NCI-H2171 (cell line): ENCODE measurements at regions not wholly inside any gene's neighbourhood (a gene's known extent, or its start where the extent isn't known, plus 50 kb on each side); places are given as distances from the start of the nearest gene placed in this dataset.
A peak's percentile ranks its signal among the peaks of the same experiment; 100 is the strongest.
"Not testable (repeated sequence)": the region's sequence is repeated elsewhere in the genome, so short reads cannot be mapped to it uniquely, and the experiment has no call there.

Experiments
- DNase-seq: peaks from one replicate; lab custom pipeline; 2025; lab: John Stamatoyannopoulos, UW

DNA sequence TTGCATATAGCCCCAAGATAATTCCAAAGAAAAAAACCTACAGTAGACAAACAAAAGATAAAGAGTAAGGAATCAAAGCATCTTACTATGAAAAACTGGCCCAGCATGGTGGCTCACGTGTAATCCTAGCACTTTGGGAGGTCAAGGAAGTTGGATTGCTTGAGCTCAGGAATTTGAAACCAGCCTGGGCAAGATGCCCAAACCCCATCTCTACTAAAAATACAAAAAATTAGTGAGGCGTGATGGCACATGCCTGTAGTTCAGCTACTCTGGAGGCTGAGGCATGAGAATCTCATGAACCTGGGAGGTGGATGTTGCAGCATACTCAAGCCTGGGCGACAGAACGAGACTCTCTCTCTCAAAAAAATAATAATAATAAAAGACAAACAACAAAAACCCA lies 764.7 kb upstream of the KIF2B start:
- DNase-seq, result no peak

DNA sequence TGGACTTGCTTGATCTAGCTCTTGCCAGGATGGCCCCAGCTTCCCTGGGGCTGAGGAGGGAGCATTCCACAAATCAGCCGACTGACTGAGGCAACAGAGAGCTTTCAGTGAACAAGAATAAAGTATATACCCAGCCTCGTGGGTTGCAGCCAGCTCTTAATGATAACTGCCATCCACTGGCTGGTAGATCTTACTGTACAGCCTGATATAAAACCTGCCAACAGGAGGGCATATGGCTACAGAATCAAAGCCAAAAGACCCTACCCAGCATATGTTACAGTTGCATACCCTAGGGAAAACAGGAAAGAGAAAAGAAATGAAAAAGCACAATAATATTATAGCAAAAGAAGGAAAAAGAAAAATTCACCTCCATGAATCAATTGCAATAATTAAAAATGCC lies 775.9 kb upstream of the KIF2B start:
- DNase-seq, result no peak

DNA sequence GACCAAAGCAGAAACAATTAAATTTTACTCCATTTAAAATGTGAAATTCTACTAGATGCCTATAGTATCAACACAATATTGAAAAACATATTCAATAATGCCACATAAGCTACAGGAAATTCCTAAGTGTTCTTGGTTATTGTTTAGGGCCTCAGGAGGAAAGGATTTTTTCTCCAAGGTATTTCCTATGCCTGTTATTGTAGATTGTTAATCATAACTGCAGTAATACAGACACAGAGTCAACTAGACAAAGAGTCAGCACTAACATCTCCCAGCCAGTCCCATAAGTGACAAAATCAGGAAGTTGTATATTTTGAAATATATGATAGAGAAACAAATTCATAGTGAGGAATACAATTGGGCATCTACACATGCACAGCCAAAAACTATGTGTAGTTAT lies 782.7 kb upstream of the KIF2B start:
- DNase-seq, result no peak

DNA sequence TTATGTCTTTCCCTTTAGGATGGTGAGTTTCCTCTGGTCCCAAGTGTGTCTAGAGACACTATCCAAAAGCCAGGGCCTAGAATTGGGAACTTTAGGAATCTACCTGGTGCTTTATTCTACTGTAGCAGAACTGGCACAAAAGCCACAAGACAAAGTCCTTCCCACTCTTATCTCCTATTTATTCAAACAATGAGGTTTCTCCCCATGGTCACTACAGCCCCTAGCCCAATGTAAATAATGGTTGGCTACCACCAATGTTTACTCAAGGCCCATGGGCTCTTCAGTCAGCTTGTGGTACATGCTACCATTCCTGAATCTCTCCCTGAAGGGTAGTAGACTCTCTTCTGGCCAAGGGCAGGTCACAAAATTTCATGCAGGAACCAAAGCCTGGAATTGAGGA lies 789.4 kb upstream of the KIF2B start:
- DNase-seq, result no peak

DNA sequence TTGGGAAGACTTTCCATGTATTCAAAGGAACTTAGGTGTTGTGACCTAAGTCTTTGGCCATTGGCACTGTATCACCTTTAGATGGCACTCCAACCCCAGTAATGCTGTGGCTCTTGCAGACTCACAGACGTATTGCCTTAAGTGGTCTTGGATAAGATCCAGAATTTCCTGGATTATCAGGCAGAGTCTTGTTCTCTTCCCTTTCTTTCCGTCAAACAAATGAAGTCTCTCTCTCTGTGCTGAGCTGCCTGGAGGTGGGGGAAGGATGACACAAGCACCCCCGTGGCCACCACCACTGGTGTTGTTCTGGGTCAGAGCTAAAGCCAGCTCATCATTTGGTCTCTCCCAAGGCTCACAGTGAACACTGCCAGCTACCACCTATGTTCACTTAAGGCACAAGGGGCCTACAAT lies 789.9 kb upstream of the KIF2B start:
- DNase-seq, result peak; percentile 46

DNA sequence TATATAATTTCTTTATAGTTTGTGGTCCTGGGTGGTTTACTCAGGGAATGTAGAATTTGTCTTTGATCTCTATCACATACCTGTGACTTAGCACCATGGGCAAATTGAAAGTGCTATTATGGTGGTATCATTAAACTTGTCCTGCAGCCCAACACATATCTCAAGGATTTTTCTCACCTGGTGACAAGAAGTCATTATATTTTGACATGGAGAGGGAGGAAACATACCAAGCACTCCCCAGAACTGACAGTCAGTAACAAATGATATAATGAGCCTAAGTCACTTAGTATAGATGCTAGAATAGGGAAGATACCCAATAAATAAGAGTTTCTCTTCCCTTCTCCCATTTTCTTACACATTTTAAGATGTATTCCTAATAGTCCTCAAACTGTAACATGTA lies 805.5 kb upstream of the KIF2B start:
- no peak for DNase-seq

DNA sequence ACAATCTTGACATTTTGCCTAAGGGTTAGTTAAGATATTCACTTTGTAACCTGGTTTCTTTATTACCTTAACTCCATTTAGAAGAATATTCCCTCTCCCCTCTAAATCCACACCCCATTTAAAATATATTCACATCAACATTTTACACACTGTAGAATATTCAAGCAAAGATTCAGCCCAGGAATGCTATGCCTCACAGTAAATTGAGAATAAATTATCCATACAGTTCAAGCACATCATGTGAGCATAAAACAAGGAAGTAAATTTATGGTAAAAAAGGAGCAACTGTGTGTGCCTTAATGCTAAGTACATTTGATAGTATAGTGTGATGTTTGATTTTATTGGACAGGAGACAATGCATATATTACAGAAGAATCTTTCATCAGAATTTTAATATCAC lies 806.6 kb upstream of the KIF2B start:
- DNase-seq, result no peak

DNA sequence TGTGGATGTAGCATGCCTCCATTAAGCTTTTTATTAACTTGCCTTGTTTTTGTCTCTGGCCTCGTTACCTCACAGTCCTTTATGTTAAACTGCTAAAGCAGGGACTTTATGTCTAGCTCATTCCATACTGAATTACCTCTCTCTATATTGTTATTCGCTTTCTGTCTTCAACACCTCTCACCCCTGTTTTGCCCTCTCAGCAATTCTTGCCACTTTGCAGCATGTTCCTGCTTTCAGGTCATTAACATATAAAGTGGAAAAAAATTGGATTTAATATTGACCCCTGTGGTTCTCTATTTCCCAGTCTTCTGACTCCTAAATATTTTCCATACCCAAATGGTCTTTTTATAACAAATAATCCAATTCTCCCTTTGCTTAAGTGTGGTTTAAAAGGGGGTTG lies 810.4 kb upstream of the KIF2B start:
- DNase-seq, result no peak

DNA sequence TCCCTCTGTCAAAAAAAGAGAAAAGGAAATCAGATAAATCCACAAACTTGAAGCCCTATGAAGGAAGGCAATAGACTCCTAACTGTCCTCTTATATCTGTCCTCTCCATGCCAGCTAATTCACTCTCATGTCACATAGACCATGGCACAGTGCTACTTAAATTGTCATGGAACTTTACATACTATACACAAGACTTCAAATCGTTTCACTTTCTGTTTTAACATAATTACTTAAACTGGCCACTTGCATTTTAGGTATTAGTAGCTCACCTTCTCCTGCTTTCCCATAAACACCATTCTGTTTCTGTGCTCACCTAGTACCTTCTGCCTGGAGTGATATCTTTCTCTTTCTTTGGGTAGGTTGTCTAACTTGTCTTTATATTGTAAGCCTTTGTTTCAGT lies 816.7 kb upstream of the KIF2B start:
- no peak for DNase-seq

DNA sequence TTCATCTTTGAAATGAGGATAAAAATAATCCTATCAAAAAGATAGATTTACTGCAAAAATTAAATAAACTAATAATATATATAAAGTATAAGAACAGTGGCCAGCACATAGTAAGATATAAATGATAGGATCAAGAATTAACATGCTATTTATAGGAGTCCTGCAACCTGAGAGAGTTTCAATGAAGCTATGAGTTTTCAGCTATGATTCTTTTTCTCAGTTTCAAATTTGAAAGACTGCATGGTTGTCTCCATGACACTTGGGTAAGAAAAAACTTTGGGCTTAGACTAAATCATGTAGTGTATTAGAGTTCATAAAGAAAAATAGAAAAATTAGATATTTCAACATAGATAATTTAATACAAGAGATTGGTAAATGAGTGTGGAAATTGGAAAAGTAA lies 817.8 kb upstream of the KIF2B start:
- DNase-seq, result no peak

DNA sequence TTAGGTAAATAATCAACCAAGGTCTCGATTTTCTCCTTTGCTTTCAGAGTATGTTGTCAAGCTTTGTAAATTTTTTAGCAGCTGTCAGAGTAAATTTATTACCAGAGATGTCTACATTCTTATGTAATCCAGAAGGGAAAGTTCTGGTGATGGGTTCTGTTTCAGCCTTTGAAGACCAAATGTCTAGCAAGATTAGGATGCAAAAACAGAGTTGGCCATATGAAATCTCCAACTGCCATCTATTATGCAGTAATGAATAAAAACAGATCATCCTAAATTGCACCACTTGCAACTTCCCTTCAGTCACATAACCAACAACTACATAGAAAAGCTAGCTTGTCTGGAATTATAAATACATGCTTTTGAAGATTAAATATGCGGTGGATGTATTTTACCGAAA lies 826.8 kb upstream of the KIF2B start:
- no peak for DNase-seq

DNA sequence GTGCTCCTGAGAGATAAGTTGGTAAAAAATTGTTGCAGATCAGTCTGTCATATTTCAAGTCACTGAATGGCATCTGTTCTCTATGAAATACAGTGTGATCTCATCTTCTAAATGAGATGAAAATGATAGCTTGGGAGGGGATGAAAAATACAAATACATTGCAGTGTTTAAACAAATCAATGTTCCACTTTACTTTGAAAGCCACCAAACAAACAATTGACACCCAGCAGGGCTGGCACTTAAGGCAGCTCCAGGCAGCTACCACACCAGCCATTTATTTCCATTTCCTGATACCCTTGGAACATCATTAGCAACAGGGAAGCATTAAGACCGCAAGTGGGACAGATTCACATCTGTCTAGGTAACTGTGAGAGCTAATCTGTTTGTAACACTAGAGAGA lies 827.6 kb upstream of the KIF2B start:
- no peak for DNase-seq

DNA sequence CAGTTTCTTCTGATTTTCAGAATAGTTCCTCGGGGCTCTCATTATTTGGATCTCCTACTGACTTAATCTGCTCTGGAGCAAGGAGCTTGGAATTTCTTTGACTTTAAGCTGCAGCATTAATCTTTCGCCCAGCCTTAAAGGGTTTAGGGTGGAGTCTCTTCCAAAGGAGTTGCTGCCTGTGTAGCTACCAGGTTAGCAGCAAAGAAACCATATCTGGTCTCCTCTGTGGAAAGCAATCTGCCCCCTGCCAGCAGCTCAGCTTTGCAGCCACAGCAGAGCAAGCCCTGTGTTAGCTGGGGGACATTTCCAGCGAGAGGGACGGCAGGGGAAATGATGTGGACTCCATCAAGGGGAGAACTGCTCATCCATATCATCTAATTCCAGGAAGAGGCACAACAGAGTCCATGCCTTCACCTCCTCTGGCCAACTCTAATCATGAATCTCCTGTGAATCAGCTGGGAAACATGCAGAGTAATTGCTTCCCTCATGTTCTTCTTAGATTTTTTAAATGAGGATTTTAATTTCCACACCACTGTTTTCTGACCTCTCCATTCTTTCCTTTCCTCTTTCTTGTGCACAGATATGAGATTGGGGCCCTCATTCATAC lies 827.6 kb upstream of the CA10 start:
- no peak for DNase-seq

DNA sequence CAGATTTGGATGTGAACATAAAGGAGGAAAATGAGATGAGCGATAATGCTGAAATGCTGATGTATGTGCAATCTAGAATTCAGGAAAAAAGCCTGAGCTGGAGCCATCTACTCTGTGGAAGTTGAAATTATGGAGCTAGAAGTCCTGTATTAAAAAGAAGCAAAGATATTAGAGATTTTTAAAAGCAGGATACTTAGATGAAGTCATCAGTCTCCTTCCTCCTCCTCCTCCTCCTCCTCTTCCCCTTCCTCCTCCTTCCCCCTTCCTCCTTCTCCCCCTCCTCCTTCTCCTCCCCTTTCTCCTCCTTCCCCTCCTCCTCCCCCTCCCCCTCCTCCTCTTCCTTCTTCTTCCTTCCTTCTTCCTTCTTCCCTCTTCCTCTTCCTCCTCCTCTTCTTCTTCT lies 823.8 kb upstream of the CA10 start:
- no peak for DNase-seq

DNA sequence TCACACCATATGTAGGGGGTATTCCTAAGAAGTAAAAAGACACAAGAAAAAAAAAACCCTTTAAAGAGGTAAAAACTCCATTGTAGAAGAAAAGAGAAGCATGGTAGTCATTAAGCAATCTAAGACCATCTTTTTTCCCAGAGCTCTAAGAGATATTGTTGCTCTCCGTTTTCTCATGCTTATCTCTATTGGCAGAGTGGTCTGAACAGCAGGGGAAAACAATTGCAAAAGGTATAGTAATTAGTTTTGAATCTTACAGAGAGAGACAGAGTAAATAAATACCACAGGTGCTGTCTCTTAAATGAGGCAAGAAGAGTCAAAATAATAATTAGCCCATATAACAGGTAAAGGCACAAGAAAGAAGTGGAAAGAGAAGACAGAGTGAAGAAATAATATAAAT lies 821.4 kb upstream of the CA10 start:
- DNase-seq, result no peak

DNA sequence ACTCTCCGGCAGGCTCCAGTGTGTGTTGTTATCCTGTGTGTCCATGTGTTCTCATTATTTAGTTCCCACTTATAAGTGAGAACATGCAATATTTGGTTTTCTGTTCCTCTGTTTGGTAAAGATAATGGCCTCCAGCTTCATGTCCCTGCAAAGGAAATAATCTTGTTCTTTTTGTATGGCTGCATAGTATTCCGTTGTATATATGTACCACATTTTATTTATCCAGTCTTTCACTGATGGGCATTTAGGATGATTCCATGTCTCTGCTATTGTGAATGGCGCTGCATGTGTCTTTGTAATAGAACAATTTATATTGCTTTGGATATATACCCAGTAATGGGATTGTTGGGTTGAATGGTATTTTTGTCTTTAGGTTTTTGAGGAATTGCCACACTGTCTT lies 807.3 kb upstream of the CA10 start:
- DNase-seq, result no peak

DNA sequence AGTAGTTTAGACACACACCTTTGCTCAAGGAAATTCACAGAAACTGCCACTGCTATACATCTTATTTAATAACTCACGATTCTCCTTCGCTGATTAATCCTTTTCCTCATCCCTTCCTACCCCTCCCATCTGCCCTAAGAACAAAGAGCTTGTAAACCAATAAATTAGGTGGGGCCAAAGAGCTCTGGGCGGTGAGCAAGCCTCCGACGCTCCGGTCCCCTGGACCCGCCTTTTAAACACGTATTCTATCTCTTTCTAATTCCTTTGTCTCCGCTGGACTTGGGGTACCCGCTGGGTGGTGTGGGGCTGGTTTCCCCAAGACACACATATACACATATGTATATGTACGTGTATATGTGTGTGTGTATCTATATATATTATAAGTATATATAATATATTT lies 803.2 kb upstream of the CA10 start:
- DNase-seq, result not testable (repeated sequence)

DNA sequence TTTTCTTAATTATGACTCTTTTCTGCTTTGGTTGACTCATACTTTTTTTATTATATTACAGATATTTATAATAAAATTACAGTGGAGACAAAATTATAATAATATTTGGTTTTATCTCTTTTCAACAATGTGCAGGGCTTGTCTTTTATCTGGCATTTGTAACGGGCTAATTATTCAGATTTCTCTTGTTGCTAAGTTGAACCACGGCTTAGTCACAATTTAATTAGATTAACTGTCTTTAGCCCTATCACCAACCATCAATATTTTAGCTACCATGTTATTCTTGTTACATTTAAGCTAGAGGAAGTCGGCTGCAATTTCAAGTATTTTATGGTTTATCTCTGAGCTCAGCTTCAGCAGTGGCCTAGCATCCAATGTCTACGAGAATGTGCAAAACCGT lies 798.9 kb upstream of the CA10 start:
- DNase-seq, result no peak

DNA sequence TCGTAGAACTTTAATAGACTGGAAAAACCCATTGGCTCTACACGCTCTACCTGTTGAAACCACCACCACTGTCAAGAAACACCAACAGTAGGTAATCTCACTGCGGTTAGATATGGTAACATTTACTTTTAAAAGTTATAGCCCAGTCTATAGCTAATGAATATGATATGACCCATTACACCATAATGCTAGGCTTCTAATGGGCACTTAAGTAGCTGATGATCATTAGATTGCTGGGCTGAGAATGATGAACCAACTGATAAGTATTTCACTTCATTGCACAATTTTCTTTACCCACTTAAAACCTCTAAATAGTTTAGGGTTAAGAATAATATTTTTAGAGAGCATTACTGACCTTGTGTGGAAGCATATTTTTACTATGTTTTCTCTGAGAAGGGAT lies 788.9 kb upstream of the CA10 start:
- no peak for DNase-seq

DNA sequence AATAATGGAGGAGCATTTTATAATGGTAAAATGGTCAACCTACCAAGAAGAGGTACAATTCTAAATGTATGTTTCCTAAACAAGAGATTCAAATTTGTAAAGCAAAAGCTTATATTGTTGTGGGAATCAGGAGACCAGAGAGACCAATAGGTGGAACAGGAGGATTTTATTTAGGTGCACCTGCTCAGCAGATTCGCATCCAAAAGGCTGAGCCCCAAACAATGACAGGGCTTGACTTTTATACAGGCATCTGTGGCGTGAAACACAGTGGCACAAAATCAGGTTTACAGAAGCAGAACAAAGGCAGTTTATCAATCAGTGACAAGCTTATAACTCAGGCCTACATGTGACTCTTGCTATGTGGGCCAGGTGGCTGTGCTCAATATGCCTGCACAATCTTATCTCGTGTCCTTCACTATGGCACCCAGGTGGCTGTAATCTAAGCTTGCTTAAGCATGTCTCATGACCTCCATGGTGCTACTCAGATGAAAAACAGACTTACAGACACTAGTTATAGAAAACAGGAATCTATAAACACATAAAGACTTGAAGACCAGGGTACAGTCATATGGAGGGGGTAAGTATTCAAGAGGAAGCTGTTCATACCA lies 780.2 kb upstream of the CA10 start:
- DNase-seq, result no peak

DNA sequence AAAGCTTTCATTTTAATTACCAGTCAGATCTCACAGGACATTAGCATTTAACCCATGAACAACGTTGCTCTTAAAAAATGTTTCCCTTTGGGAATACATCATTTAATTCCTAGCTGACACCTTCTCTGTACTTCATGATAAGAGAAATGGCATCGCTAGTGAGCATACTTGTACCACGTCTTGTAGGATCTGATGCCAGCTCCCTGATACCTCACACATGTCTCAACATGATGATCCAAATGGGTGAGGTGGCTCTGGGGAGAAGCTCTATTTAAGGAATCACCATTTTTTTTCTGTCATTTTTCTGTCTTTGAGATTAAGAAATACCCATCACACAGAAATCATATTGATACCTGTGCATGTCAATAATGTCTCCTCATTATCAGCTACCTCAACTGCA lies 772.1 kb upstream of the CA10 start:
- no peak for DNase-seq

DNA sequence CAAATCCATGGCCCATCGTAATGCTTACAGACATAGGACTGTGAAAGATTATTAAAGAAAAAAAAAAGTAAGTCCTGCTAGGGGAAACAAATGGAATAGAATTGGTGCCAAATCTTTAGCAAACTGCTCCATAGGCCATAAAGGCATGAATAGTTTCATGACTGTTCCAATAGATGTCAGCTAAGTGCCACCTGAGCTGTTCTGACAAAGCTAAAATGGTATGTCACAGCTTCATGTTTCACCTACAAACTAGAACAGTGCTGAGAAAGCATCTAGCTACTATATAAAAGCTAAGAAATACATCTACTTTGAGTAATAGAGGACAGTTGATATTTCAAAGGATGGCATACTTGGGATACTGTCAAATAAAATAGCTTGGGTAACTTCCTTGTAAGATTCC lies 771.6 kb upstream of the CA10 start:
- DNase-seq, result no peak

DNA sequence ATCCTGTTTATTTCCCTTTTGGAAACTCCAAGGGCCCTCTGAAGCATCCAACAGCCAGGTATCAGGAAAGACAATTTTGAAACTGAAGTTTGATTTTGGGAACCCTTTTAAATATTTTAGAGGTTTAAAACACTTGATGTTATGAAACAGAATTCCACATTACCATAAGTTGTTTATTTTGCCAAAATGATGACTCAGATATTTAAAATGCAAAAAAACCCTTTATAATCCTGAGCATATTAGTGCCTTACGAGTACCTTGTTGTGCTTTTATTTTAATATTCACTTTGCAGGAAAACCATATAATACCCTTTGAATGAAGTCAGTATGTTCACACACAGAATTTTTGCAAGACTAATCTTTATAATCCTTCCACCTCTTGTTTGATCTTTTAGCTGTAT lies 765.1 kb upstream of the CA10 start:
- no peak for DNase-seq

DNA sequence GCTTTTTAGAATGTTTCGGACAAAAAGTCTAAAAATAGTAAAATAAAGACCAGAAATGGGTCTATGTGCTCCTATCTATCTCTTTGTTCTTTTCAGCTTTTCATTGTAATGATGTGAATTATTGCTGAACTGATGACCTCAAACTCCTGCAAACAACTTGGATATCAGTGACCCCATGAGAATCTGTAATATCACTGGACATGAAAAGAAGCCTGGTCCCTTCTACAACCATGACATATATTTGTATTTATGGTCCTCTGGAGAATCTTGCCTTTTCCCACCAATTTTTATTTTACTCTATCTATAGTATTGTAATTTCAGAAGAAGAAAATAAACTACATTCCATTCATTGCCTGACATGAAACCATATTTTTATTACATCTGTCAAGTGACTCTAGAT lies 740.7 kb upstream of the CA10 start:
- no peak for DNase-seq

DNA sequence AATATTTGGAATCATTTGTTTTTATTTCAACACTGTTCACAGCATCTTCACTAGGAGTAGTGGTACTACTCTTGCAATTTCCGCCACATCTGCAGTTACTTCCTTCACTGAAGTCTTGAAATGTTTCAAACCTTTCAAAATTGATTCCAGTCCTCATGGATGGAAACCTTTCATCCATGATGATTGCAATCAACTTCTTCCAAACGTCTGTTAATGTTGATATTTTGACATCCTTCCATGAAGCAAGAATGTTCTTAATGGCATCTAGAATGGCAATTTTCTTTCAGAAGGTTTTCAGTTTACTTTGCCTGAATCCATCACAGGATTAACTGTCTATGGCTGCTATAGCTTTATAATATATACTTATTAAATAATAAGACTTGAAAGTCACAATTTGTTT lies 736.8 kb upstream of the CA10 start:
- no peak for DNase-seq
